ENCODE measurements at regions not wholly inside any gene's neighbourhood (a gene's known extent, or its start where the extent isn't known, plus 50 kb on each side); places are given as distances from the start of the nearest gene placed in this dataset.

DNA sequence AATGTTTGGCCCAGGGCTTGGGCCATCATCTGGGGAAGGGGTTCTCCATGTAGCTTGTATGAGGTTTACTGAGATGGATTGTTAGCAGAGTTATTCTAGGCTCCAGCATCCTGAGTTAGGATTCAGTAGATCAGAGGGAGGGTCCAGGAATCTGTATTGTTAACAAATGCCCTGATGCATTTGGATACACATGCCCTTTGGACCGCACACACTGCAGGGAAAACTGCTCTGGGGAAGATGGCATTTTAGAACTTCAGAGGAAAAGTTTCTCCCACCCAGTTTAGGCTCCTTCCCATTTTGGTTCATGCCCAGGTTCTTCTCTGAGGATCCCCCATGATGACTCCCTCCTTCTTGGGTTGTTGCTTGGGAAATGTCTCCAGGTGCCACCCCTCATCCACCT, 193.3 kb downstream of the KTN1 start:
- Histone ChIP-seq H3K27ac (no peak overlapping the region), H3K27me3 (ENCODE audit: low read depth) (no peaks in the 10 kb centered on the region), H3K4me3 (no peak overlapping the region), H3K4me1 (no peaks in the 10 kb centered on the region), H3K9me3 (no peaks in the 10 kb centered on the region), H3K36me3 (no peaks in the 10 kb centered on the region)
- DNase-seq, result no peak
- TF ChIP-seq, protein P1, sequence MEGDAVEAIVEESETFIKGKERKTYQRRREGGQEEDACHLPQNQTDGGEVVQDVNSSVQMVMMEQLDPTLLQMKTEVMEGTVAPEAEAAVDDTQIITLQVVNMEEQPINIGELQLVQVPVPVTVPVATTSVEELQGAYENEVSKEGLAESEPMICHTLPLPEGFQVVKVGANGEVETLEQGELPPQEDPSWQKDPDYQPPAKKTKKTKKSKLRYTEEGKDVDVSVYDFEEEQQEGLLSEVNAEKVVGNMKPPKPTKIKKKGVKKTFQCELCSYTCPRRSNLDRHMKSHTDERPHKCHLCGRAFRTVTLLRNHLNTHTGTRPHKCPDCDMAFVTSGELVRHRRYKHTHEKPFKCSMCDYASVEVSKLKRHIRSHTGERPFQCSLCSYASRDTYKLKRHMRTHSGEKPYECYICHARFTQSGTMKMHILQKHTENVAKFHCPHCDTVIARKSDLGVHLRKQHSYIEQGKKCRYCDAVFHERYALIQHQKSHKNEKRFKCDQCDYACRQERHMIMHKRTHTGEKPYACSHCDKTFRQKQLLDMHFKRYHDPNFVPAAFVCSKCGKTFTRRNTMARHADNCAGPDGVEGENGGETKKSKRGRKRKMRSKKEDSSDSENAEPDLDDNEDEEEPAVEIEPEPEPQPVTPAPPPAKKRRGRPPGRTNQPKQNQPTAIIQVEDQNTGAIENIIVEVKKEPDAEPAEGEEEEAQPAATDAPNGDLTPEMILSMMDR (IDR thresholded peaks at IDR 0.05), result no peak
- intact Hi-C loops (cut with DNase I), result no loop called here
- no peak for ATAC-seq

DNA sequence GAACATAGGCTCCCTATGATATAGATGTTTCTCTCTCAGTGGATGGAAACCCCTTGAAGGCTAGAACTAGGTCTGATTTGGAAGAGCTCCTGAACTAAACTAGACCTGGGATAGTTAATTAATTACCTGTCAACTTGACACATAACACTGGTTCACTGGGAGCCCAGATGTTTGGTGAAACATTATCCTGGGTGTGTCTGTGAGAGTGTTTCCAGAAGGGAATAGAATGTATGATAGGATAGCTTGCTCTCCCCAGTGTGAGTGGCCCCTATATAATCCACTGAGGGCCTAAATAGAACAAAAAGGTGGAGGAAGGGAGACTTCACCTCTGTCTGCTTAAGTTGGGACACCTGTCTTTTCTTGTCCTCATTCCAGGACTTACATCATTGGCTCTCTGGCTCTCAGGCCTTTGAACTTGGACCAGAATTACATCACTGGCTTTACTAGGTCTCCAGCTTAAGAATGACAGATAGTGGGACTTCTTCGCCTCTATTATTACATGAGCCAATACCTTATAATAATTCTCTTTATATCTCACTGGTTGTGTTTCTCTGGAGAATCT, 194.1 kb downstream of the KTN1 start:
- Histone ChIP-seq H3K4me1 (no peaks in the 10 kb centered on the region), H3K27ac (no peak overlapping the region), H3K27me3 (ENCODE audit: low read depth) (no peaks in the 10 kb centered on the region), H3K36me3 (no peaks in the 10 kb centered on the region), H3K4me3 (no peak overlapping the region), H3K9me3 (no peaks in the 10 kb centered on the region)
- ATAC-seq, result no peak
- TF ChIP-seq, protein P1 (IDR thresholded peaks at IDR 0.05), result no peak
- DNase-seq, result no peak
- intact Hi-C loops (cut with DNase I), result no loop called here

DNA sequence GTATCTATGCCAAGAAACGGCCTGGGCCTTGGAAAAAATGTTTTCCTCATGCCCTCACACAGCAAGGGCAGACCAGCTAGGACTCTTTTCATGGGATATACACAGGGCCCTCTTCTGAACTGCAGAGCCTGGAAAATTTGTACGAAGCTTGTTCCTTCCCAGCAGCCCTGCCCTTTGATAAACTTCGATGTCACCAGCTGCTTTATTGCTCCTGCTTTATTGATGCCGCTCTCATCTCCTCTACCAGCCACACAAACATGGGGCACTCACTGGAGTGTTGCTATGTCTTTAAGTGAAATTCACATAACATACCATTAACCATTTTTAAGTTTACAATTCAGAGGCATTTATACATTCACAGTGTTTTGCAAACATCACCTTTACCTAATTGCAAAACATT, 197.9 kb downstream of the KTN1 start:
- peaks cover 14% of the 10 kb centered on the region for H3K4me1 ChIP-seq
- DNase-seq (no peak), ATAC-seq (no peak)
- no peaks in the 10 kb centered on the region for H3K9me3 ChIP-seq
- H3K36me3 ChIP-seq, result no peaks in the 10 kb centered on the region
- H3K27me3 ChIP-seq (ENCODE audit: low read depth), result no peaks in the 10 kb centered on the region
- TF ChIP-seq, protein P1 (IDR thresholded peaks at IDR 0.05), result no peak
- no peak overlapping the region for H3K4me3 ChIP-seq
- no peak overlapping the region for H3K27ac ChIP-seq
- intact Hi-C loops (cut with DNase I), result no loop called here

DNA sequence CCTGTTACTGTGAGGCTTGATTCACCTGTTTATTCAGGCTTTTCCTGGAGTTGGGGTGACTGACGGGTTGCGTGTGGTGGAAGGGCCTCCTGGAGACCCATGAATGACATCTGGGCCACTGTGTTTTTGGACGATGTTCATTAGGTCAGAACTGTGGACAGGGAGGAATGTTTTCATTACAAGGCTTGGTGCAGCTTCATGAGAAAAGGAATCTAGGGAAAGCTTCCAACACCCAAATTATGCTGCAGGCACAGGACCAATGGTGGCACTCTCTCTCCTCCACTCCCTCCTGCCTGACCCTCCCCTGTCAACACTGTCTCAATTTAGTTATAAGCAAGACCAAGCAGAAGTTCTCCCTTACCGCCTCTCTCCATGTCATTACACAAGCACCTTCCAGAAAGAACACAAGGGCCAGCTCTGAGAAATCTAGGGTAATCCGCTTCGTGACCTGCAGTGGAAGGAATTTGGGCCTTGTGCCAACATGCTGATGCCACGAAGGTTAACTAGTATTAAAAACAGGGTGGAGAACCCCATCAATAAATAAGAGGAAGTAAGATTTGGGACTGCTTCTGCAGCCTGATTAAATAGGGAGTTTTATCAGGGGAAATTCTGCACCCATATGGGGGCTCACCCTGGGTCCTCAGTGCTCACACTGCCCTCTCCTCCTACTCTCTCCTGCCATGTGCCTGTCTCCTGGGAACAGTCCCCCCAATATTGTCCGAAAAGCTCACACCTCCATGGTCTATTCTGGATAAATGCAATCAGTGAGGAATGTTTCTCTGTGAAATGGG, 200.3 kb downstream of the KTN1 start:
- peak; percentile 80 to 81 for ATAC-seq
- peak; percentile 53 for DNase-seq
- Histone ChIP-seq H3K9me3 (no peaks in the 10 kb centered on the region), H3K27ac (peak overlapping the region; percentile 13), H3K4me1 (peaks cover 14% of the 10 kb centered on the region), H3K27me3 (ENCODE audit: low read depth) (no peaks in the 10 kb centered on the region), H3K4me3 (no peak overlapping the region), H3K36me3 (no peaks in the 10 kb centered on the region)
- intact Hi-C loops (cut with DNase I), result no loop called here
- TF ChIP-seq, protein P1 (IDR thresholded peaks at IDR 0.05), result no peak

DNA sequence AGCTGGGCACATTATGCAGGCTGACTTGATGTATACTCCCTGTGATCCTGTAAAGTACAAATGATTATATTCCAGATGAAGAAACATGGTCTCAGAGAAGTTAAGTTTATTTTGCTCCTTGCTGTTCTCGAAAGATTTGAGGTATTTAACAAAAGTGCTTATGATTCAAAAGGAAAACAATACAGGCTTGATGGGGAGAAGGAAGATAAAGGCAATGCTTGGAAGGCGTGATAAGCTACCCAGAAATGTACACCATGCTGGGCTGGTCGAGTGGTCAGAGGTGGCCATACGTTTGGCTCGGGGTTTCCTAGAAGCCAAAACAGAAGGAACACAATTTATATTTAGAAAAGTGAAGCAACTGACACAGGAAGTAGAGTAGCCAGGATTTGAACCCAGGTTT, 201.0 kb downstream of the KTN1 start:
- peak overlapping the region; percentile 13 for H3K27ac ChIP-seq
- peak in 1 of 2 donors; percentile 38 for ATAC-seq

More for the DNA sequence above, 201.0 kb downstream of the KTN1 start:
- H3K4me1 ChIP-seq, result peaks cover 14% of the 10 kb centered on the region
- H3K36me3 ChIP-seq, result no peaks in the 10 kb centered on the region
- H3K4me3 ChIP-seq, result no peak overlapping the region
- no peak for DNase-seq
- H3K9me3 ChIP-seq, result no peaks in the 10 kb centered on the region
- TF ChIP-seq, protein P1 (IDR thresholded peaks at IDR 0.05), result no peak
- intact Hi-C loops (cut with DNase I), result no loop called here
- H3K27me3 ChIP-seq (ENCODE audit: low read depth), result no peaks in the 10 kb centered on the region

Data from lower lobe of right lung (tissue), 2 donors.